ENCODE measurements at regions not wholly inside any gene's neighbourhood (a gene's known extent, or its start where the extent isn't known, plus 50 kb on each side); places are given as distances from the start of the nearest gene placed in this dataset.

DNA sequence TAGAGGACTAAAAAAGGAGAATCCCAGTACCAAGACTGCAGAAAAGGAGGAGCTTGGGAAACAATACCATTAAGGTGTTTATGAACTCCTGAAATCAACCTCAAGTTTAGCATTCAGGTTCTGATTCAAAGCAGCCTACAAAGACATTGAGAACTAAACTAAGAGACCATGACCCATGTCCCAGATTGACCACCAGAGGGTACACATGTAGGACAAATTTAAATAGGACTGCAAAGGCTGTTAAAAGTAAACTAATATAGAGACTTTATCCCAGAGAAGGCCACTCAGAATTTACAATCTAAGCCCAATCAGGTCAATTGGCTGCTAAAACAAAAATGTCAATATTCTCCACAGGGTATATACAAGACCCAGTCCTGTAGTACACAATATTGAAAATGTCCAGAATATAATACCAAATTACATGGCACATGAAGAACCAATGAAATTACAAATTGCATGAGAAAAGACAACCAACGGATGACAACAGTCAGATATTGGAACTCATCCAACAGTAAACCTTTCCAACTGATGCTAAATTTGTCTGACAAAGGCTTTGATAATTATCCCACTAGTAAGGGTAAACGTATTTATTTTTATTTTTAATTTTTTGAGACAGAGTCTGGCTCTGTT lies 682.4 kb downstream of the UQCRFS1 start:
- TF ChIP-seq, protein P1, sequence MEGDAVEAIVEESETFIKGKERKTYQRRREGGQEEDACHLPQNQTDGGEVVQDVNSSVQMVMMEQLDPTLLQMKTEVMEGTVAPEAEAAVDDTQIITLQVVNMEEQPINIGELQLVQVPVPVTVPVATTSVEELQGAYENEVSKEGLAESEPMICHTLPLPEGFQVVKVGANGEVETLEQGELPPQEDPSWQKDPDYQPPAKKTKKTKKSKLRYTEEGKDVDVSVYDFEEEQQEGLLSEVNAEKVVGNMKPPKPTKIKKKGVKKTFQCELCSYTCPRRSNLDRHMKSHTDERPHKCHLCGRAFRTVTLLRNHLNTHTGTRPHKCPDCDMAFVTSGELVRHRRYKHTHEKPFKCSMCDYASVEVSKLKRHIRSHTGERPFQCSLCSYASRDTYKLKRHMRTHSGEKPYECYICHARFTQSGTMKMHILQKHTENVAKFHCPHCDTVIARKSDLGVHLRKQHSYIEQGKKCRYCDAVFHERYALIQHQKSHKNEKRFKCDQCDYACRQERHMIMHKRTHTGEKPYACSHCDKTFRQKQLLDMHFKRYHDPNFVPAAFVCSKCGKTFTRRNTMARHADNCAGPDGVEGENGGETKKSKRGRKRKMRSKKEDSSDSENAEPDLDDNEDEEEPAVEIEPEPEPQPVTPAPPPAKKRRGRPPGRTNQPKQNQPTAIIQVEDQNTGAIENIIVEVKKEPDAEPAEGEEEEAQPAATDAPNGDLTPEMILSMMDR (IDR thresholded peaks at IDR 0.05; ENCODE audit: low read depth, low read length): no peak
- no peak for DNase-seq (ENCODE audit: extremely low read depth, low read depth)

DNA sequence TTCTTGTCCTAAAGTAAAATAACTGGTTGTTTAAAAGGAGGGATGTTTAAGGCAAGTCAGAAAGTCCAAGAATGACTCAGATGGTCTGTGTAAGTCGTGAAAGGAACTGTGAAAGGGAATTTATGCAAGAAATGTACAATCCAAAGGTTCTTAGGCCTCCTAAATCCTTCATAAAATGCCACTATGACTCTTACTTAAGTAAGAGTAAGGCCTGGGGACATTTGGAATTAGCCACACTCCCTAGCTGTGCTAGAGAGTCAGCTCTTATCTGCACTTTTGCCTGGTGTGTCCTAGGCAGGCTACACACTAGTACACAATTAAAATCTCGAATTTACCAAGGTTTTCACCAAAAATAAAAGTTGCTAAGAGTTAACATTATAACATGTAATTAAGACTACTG lies 686.9 kb downstream of the UQCRFS1 start:
- TF ChIP-seq, protein P1 (IDR thresholded peaks at IDR 0.05; ENCODE audit: low read depth, low read length): no peak
- DNase-seq (ENCODE audit: extremely low read depth, low read depth): no peak

DNA sequence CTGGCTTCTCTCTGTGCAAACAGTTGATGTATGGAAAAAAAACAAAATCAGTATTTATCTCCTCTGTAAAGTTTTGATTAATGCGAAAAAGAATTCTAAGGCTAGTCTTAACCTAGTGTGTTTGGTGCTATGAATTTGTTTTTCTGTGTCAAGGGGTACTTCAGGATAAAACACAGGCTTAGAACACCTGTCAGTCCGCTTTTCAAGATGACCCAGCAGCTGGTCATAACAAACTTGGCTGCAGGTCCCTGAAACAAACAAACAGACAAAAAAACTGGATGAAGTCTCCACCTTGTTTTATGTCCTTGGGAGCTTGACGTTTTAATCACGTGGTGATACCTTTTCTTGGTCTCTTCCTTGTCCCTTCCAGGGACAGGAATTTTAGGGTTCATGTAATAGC lies 689.3 kb downstream of the UQCRFS1 start:
- TF ChIP-seq, protein P1 (IDR thresholded peaks at IDR 0.05; ENCODE audit: low read depth, low read length): no peak
- DNase-seq (ENCODE audit: extremely low read depth, low read depth): no peak

DNA sequence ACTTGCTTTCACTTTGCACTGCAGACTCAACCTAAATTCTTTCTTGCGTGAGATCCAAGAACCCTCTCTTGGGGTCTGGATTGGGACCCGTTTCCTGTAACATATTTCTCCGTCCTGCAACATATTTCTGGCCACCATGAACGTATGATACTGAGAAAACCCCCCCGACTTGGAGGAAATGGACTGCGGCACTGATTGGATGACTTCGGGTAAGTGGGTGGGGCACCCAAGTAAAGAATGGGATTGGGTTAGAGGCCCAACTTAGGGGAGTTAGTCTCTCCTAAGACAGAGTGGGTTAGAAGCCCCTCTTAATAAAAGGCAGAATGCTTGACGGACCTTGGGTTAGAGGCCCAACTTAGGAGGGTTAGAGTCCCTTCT lies 690.4 kb downstream of the UQCRFS1 start:
- TF ChIP-seq, protein P1 (IDR thresholded peaks at IDR 0.05; ENCODE audit: low read depth, low read length): no peak
- DNase-seq (ENCODE audit: extremely low read depth, low read depth): no peak

DNA sequence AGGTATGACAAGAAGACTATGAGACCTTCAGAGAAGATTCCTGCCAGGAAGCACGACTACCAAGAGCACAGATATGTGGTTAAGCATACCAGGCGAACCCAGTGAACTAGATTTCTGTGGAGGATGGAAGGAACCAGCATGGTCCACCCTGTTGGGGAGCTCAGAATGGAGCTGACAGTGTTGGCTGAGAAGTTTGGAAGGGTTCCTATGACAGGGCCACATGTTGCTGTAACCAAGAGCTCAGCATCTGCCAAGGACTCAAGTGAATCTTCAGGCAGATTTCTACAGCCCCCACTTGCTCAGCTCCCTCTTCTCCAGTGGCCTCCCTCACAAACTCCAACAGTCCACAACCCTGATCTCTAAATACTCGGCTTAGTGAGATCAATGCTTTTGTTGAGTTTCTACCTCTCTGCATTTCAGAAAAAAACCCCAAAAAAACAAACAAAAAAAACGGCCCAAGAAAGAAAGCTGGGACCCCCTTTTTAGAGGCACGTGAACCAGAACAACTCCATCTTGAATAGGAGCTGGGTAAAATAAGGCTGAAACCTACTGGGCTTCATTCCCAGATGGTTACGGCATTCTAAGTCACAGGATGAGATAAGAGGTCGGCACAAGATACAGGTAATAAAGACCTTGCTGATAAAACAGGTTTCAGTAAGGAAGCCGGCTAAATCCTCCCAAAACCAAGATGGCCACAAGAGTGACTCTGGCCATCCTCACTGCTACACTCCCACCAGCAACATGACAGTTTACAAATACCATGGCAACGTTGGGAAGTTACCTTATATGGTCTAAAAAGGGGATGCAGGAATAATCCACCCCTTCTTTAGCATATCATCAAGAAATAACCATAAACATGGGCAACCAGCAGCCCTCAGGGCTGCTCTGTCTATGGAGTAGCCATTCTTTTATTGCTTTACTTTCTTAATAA lies 691.1 kb downstream of the UQCRFS1 start:
- DNase-seq (ENCODE audit: extremely low read depth, low read depth): no peak
- TF ChIP-seq, protein P1 (IDR thresholded peaks at IDR 0.05; ENCODE audit: low read depth, low read length): no peak

DNA sequence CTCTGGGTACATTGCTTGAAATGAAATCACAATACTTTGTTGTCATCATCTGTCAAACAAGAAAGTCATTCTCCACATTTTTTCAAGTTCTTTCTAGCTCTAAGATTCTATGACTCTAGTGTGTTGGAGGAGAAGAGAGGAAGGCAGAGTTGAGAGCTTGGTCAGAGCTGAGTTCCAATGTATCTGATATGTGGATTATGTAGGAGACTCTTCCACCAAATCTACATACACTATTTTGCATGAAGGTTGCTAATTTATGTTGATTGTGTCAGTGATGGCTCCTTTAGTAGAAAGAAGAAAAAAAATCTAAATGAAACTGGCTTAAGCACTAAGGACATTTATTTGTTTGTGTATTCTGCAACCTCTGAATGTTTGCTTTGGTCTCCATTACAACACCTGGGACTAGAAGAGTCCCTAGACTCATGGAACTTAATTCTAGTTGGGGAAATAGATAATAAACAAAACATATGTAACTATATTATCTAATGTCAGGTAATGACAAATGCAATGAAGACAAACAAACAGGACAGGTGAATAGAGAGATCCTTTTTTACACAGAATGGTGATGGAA lies 691.9 kb downstream of the UQCRFS1 start:
- no peak for DNase-seq (ENCODE audit: extremely low read depth, low read depth)
- TF ChIP-seq, protein P1 (IDR thresholded peaks at IDR 0.05; ENCODE audit: low read depth, low read length): no peak

Measured in AG09319 (cell line).